Peyer's patch (tissue), 4 donors: ENCODE measurements at regions not wholly inside any gene's neighbourhood (a gene's known extent, or its start where the extent isn't known, plus 50 kb on each side); places are given as distances from the start of the nearest gene placed in this dataset.

Source experiments
- CTCF ChIP-seq, 6 experiments: fragments of 450-650 bp in 4 of 6; fragments of 200-600 bp in 2 of 6; sonication (generic) in 1 of 6; IDR thresholded peaks; one replicate each; pipeline ENCODE4 v1.5.1; 2017 to 2019; ENCODE audit warnings: antibody characterized with exemption in 6 of 6, mild to moderate bottlenecking in 3 of 6, moderate library complexity in 1 of 6
- POLR2A ChIP-seq, 2 donors: fragments of 450-650 bp; IDR thresholded peaks; one replicate each; pipeline ENCODE4 v1.5.1; 2017; ENCODE audit warnings: antibody characterized with exemption in 2 of 2, mild to moderate bottlenecking in 2 of 2, moderate library complexity in 2 of 2

GRCh38 chr1:244106837-244107493 is 55.9 kb downstream of the ZBTB18 start:
- TF ChIP-seq CTCF (IDR thresholded peaks at IDR 0.05) (no peak), POLR2A (IDR thresholded peaks at IDR 0.05) (no peak)
